CD4-positive, CD25-positive, alpha-beta regulatory T cell (primary cell): ENCODE measurements at regions not wholly inside any gene's neighbourhood (a gene's known extent, or its start where the extent isn't known, plus 50 kb on each side); places are given as distances from the start of the nearest gene placed in this dataset.
"Not testable (repeated sequence)": the region's sequence is repeated elsewhere in the genome, so short reads cannot be mapped to it uniquely, and the experiment has no call there.

ENCODE experiments used
- ATAC-seq, 2 donors: fragments of 150-1000 bp; cut with Tn5 transposase; one replicate each; pipeline ENCODE4 v1.10.0; 2021; ENCODE audit warnings: low read depth in 2 of 2, moderate number of reproducible peaks in 2 of 2, moderate library complexity in 1 of 2
- DNase-seq, 3 donors: peaks; one replicate each; pipeline versions ENCODE4 v3.0.0 to v3.0.0-alpha.2; 2012 to 2022; ENCODE audit warnings: mixed read lengths in 1 of 3
- H3K27ac ChIP-seq: one replicate; pipeline ENCODE4 v1.7.0; 2013; ENCODE audit warnings: mild to moderate bottlenecking, low read length; ENCODE audit not compliant: insufficient read depth, poor library complexity, severe bottlenecking
- H3K27me3 ChIP-seq: one replicate; pipeline ENCODE4 v1.7.0; 2013; ENCODE audit warnings: low read length; ENCODE audit not compliant: control insufficient read depth, insufficient read depth
- H3K36me3 ChIP-seq: one replicate; pipeline ENCODE4 v1.7.0; 2013; ENCODE audit warnings: mild to moderate bottlenecking, low read length, moderate library complexity; ENCODE audit not compliant: control insufficient read depth, insufficient read depth
- H3K4me1 ChIP-seq: 2 replicates; pipeline ENCODE4 v1.7.0; 2013; ENCODE audit warnings: mild to moderate bottlenecking, low read length; ENCODE audit not compliant: insufficient read depth, control insufficient read depth, poor library complexity, severe bottlenecking
- H3K4me3 ChIP-seq: one replicate; pipeline ENCODE4 v1.7.0; 2013; ENCODE audit warnings: low read depth, mild to moderate bottlenecking, low read length, moderate library complexity
- H3K9me3 ChIP-seq, 2 experiments: 1 replicate in 1 of 2; 2 replicates in 1 of 2; pipeline ENCODE4 v1.7.0; 2013; ENCODE audit warnings: low read length in 2 of 2, mild to moderate bottlenecking in 1 of 2, moderate library complexity in 1 of 2; ENCODE audit not compliant: control insufficient read depth in 2 of 2
- H3K27ac Mint-ChIP-seq, 3 donors: one replicate each; pipeline ENCODE4 v1.8.0; 2020 to 2022; ENCODE audit warnings: mild to moderate bottlenecking in 3 of 3, mixed read lengths in 3 of 3, moderate library complexity in 2 of 3
- H3K27me3 Mint-ChIP-seq: one replicate; pipeline ENCODE4 v1.8.0; 2022; ENCODE audit warnings: mild to moderate bottlenecking, mixed read lengths
- H3K36me3 Mint-ChIP-seq: one replicate; pipeline ENCODE4 v1.8.0; 2020; ENCODE audit warnings: mixed read lengths
- H3K4me1 Mint-ChIP-seq, 4 donors: one replicate each; pipeline ENCODE4 v1.8.0; 2020 to 2022; ENCODE audit warnings: mixed read lengths in 4 of 4, mild to moderate bottlenecking in 1 of 4
- H3K4me3 Mint-ChIP-seq, 4 donors: one replicate each; pipeline ENCODE4 v1.8.0; 2020 to 2022; ENCODE audit warnings: mild to moderate bottlenecking in 4 of 4, mixed read lengths in 4 of 4, moderate library complexity in 3 of 4
- H3K9me3 Mint-ChIP-seq, 7 donors: one replicate each; pipeline ENCODE4 v1.8.0; 2020 to 2022; ENCODE audit warnings: mixed read lengths in 7 of 7, mild to moderate bottlenecking in 3 of 7, moderate library complexity in 2 of 7

DNA sequence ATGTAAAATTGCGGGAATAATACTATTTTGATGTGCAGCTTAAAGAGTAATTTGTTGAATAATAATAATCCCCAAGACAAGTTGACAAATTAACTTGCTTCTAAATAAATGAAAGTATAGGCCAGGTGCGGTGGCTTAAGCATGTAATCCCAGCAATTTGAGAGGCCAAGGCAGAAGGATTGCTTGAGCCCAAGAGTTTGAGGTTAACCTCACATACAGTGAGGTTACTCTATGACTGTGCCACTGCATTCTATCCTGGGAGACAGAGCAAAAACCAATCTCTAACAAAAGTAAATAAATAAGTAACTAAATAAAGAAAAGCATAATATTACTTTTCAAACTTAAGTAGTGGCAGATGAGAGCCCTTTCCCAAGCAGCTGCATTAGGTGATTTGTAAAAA is 2341.0 kb downstream of the EPHA3 start:
- not testable (repeated sequence) for H3K36me3 Mint-ChIP-seq, ATAC-seq, H3K36me3 ChIP-seq, H3K4me3 Mint-ChIP-seq, H3K4me1 Mint-ChIP-seq, H3K4me3 ChIP-seq, H3K27ac ChIP-seq, H3K27ac Mint-ChIP-seq, H3K9me3 Mint-ChIP-seq, H3K27me3 ChIP-seq, H3K27me3 Mint-ChIP-seq, DNase-seq, H3K4me1 ChIP-seq, H3K9me3 ChIP-seq

- H3K36me3 ChIP-seq, H3K27me3 Mint-ChIP-seq, H3K4me1 Mint-ChIP-seq, H3K4me1 ChIP-seq, H3K4me3 Mint-ChIP-seq, H3K9me3 Mint-ChIP-seq, H3K36me3 Mint-ChIP-seq, H3K27me3 ChIP-seq, H3K27ac Mint-ChIP-seq, ATAC-seq, H3K27ac ChIP-seq, H3K9me3 ChIP-seq, H3K4me3 ChIP-seq, DNase-seq: not testable (repeated sequence)
These were observed 2359.1 kb downstream of the EPHA3 start for GRCh38 chr3:91466517-91466916.

- not testable (repeated sequence) for H3K4me3 Mint-ChIP-seq, ATAC-seq, H3K9me3 Mint-ChIP-seq, H3K4me1 ChIP-seq, H3K36me3 ChIP-seq, H3K27me3 Mint-ChIP-seq, H3K4me3 ChIP-seq, H3K27ac ChIP-seq, H3K27ac Mint-ChIP-seq, H3K36me3 Mint-ChIP-seq, H3K27me3 ChIP-seq, H3K9me3 ChIP-seq, H3K4me1 Mint-ChIP-seq, DNase-seq
These were observed 2361.8 kb downstream of the EPHA3 start for GRCh38 chr3:91469251-91469650.

- H3K27ac Mint-ChIP-seq, H3K27me3 Mint-ChIP-seq, H3K4me3 Mint-ChIP-seq, H3K36me3 Mint-ChIP-seq, H3K4me1 Mint-ChIP-seq, H3K27me3 ChIP-seq, H3K9me3 ChIP-seq, DNase-seq, H3K36me3 ChIP-seq, H3K4me3 ChIP-seq, H3K27ac ChIP-seq, H3K4me1 ChIP-seq, ATAC-seq: not testable (repeated sequence)
- peaks cover 0 to 19% (median 9%) of the 10 kb centered on the region in 7 donors for H3K9me3 Mint-ChIP-seq
These were observed 2377.6 kb downstream of the EPHA3 start for GRCh38 chr3:91485026-91485425.

GRCh38 chr3:91485891-91486290 is 2378.5 kb downstream of the EPHA3 start:
- H3K36me3 ChIP-seq, H3K4me3 Mint-ChIP-seq, H3K27me3 ChIP-seq, H3K4me1 ChIP-seq, H3K4me1 Mint-ChIP-seq, H3K27me3 Mint-ChIP-seq, ATAC-seq, H3K36me3 Mint-ChIP-seq, DNase-seq, H3K27ac ChIP-seq, H3K4me3 ChIP-seq, H3K9me3 ChIP-seq, H3K27ac Mint-ChIP-seq: not testable (repeated sequence)
- peaks cover 0 to 18% (median 9%) of the 10 kb centered on the region in 7 donors for H3K9me3 Mint-ChIP-seq

GRCh38 chr3:91497712-91498111 is 2390.3 kb downstream of the EPHA3 start:
- not testable (repeated sequence) for H3K9me3 ChIP-seq, H3K27ac Mint-ChIP-seq, H3K27me3 Mint-ChIP-seq, H3K4me1 Mint-ChIP-seq, H3K4me3 Mint-ChIP-seq, DNase-seq, H3K36me3 ChIP-seq, ATAC-seq, H3K4me3 ChIP-seq, H3K36me3 Mint-ChIP-seq, H3K27me3 ChIP-seq, H3K4me1 ChIP-seq, H3K27ac ChIP-seq
- peaks cover 0 to 14% (median 3%) of the 10 kb centered on the region in 7 donors for H3K9me3 Mint-ChIP-seq

DNA sequence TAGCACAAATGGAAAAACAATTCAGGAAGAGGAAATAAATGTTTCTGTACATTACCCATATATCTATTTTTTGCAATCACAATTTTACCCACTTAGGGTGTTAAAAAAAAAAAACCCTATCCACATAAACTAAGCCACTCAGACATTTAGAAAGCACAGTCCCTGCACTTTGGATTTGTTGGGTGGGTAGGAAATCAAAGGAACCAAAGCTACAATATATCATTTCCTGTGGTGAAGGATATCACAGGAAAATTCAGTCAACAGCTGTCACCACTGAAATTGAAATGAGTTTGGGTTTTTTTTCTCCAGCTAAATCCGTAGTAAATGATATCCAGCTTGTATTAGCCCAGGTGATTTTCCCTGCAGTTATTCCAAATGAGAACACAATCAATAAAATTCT is 2392.4 kb downstream of the EPHA3 start:
- peaks cover 0 to 14% (median 1%) of the 10 kb centered on the region in 7 donors for H3K9me3 Mint-ChIP-seq
- H3K36me3 Mint-ChIP-seq, ATAC-seq: not testable (repeated sequence)

GRCh38 chr3:91504874-91505273 is 2397.5 kb downstream of the EPHA3 start:
- not testable (repeated sequence) for H3K27me3 ChIP-seq, H3K27ac Mint-ChIP-seq, H3K4me1 ChIP-seq, H3K4me1 Mint-ChIP-seq, H3K36me3 Mint-ChIP-seq, H3K4me3 Mint-ChIP-seq, H3K36me3 ChIP-seq, ATAC-seq, H3K4me3 ChIP-seq, H3K27me3 Mint-ChIP-seq, DNase-seq, H3K27ac ChIP-seq, H3K9me3 ChIP-seq
- peaks cover 2 to 16% (median 7%) of the 10 kb centered on the region in 7 donors for H3K9me3 Mint-ChIP-seq

More for the DNA sequence above, 2392.4 kb downstream of the EPHA3 start:
- not testable (repeated sequence) for H3K9me3 ChIP-seq, H3K4me1 ChIP-seq, H3K4me1 Mint-ChIP-seq, H3K27me3 ChIP-seq, H3K36me3 ChIP-seq, H3K27ac Mint-ChIP-seq, H3K4me3 Mint-ChIP-seq, H3K27me3 Mint-ChIP-seq, DNase-seq, H3K4me3 ChIP-seq, H3K27ac ChIP-seq
